NB4 (cell line): ENCODE measurements at regions not wholly inside any gene's neighbourhood (a gene's known extent, or its start where the extent isn't known, plus 50 kb on each side); places are given as distances from the start of the nearest gene placed in this dataset.
A peak's percentile ranks its signal among the peaks of the same experiment; 100 is the strongest.

Experiments
- MYC ChIP-seq: IDR thresholded peaks from 2 replicates; pipeline ENCODE4 v1.6.1; 2011; ENCODE audit warnings: low read depth, low read length
- POLR2A ChIP-seq: IDR thresholded peaks from 2 replicates; pipeline ENCODE4 v1.6.1; 2011; ENCODE audit warnings: mild to moderate bottlenecking; ENCODE audit not compliant: insufficient read length; ENCODE audit errors: extremely low read depth
- TF ChIP-seq, protein P1 (sequence below): IDR thresholded peaks from one replicate; pipeline ENCODE4 v1.5.1; 2012; ENCODE audit warnings: low read depth, low read length

DNA sequence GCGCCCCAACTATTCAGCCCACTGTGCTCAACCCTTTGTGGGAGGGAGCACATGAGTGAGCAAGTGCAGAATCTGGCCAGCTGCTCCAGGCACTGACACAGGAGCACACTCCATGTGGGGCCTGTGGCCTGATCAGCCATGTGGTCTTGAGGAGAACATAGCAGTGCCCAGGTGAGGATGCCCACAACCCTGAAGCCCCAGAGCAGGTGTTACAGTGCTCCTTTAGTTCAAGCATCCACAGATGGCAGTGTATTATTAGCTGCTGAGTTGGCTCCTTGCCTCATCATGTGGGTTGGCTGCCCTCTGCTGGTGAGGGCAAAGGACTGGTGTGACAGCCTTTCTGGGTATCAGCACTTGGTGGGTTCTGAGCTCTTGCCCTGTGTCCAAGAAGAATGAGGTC is 1588.2 kb downstream of the SI start:
- TF ChIP-seq, protein P1, sequence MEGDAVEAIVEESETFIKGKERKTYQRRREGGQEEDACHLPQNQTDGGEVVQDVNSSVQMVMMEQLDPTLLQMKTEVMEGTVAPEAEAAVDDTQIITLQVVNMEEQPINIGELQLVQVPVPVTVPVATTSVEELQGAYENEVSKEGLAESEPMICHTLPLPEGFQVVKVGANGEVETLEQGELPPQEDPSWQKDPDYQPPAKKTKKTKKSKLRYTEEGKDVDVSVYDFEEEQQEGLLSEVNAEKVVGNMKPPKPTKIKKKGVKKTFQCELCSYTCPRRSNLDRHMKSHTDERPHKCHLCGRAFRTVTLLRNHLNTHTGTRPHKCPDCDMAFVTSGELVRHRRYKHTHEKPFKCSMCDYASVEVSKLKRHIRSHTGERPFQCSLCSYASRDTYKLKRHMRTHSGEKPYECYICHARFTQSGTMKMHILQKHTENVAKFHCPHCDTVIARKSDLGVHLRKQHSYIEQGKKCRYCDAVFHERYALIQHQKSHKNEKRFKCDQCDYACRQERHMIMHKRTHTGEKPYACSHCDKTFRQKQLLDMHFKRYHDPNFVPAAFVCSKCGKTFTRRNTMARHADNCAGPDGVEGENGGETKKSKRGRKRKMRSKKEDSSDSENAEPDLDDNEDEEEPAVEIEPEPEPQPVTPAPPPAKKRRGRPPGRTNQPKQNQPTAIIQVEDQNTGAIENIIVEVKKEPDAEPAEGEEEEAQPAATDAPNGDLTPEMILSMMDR = peak; percentile 69
- TF ChIP-seq POLR2A = no peak
- TF ChIP-seq MYC = no peak
